GM18502 (cell line): ENCODE measurements at regions not wholly inside any gene's neighbourhood (a gene's known extent, or its start where the extent isn't known, plus 50 kb on each side); places are given as distances from the start of the nearest gene placed in this dataset.
"Not testable (repeated sequence)": the region's sequence is repeated elsewhere in the genome, so short reads cannot be mapped to it uniquely, and the experiment has no call there.

Experiments used
- ATAC-seq: cut with Tn5 transposase; IDR thresholded peaks from one replicate; pipeline ENCODE4 v1.9.1; 2021; ENCODE audit warnings: mild to moderate bottlenecking; ENCODE audit not compliant: unreplicated experiment, poor library complexity

- ATAC-seq: no peak
Observed at GRCh38 chrX:95762716-95763115, 921.9 kb upstream of the DIAPH2 start.

- no peak for ATAC-seq
Observed at GRCh38 chrX:95764972-95765451, 919.6 kb upstream of the DIAPH2 start.

DNA sequence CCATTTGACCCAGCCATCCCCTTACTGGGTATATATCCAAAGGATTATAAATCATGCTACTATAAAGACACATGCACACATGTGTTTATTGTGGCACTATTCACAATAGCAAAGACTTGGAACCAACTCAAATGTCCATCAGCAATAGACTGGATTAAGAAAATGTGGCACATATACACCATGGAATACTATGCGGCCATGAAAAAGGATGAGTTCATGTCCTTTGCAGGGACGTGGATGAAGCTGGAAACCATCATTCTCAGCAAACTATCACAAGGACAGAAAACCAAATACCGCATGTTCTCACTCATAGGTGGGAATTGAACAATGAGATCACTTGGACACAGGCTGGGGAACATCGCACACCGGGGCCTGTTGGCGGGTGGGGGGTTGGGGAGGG, 913.4 kb upstream of the DIAPH2 start:
- ATAC-seq: not testable (repeated sequence)

DNA sequence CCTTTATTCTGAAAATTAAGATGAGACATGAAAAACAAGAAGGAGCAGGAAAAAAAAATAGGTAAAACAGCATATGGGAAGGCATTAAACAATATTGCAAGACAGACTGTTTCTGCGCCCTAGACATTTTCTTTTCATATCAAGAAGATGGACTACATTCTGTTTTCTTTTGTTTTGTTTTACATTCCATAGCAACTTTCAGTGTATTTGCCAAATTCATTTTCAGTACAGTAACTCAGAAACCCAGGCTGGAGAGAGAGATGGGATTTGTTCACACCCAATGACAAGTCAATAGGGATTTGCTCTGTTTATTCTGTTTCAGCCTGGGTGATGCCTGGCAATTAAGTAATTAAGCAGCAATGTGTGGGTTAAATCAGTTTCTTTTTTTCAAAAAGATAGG, 892.8 kb upstream of the DIAPH2 start:
- ATAC-seq: no peak

DNA sequence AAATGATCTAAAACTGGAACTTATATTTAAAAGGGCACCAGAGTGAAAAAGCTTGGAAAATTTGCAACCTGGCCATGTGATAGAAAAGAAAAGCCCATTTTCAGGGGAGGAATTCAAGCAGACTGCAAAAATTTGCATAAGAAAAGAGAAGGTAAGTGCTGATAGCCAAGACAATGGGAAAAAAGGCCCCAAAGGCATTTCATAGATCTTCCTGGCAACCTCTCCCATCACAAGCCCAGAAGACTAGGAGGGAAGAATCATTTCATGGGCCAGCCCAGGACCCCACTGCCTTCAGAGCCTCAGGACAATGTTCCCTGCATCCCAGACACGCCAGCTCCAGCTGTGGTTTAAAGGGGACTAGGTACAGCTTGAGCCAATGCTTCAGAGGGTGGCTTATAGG, 887.3 kb upstream of the DIAPH2 start:
- no peak for ATAC-seq

DNA sequence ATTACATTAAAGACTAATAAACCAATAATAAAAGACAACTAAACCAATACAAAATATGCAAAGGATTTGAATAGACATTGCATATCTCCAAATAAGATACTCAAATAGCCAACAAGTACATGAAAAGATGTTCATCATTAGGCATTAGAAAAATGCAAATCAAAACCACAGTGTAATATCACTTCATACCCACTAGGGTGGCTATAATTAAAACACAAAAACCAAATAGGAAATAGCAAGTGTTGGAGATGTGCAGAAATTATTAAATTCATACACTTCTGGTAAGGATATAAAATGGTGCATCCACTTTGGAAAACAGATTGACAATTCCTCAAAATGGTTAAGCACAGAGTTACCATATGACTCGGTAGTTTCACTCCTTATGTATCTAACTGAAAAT, 860.8 kb upstream of the DIAPH2 start:
- ATAC-seq: no peak

DNA sequence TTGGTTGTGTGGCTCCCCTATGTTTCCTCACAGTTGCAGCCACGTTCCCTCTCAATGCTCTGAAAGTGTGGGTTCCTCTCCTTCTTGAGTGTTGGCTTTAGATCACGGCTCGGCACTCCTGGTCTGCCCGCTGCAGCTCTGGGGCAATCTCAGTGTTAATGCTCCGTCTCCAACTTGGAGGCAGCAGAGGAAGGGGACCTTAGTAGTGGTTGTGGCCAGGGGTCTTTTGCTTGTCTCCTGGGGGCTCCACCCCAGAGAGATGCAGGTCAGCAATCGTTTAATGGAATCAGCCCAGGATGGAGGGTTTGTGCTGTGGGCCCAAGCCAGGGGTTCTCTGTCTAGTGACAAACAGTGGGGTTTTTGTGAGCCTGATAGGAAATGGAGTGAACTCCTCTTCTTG, 849.4 kb upstream of the DIAPH2 start:
- ATAC-seq: no peak

DNA sequence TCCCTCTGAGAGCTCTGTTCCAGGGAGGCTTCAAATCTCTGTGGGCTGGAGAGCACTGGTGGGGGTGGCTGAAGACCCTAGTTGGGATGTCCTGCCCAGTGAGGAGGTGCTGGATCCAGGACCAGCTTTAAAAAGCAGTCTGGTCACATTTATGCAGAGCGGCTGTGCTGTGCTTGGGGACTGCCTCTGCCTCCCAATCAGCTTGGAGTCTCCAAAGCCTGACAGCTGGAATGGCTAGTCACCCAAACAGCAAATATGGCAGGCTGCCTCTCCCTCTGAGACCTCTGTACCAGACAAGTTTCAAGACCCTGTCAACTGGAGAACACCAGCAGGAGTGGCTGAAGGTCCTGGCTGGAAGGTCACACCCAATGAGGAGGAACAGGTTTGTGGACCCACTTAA, 848.1 kb upstream of the DIAPH2 start:
- ATAC-seq: no peak

DNA sequence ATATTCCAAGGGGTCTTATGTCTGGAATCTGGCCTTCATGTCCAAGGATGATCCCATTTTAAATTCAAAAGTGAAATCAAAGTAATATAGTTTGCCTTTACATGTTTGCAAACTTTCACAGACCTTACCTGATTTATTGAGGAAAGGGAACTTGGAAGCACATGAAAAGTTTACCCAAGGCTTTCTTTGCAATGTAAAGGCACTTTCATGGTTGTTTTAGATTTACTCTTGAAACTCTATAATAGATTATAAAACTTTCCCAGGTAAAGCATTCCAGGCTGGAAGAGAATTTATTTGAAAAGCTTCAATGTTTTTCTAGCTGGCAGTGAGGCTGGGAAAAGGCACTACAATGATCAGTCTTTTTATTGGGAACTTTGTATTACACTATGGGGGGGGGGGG, 842.8 kb upstream of the DIAPH2 start:
- no peak for ATAC-seq

GRCh38 chrX:95860127-95860526, 824.5 kb upstream of the DIAPH2 start:
- ATAC-seq: no peak

- ATAC-seq: no peak
Observed at GRCh38 chrX:95875661-95876060, 809.0 kb upstream of the DIAPH2 start.

DNA sequence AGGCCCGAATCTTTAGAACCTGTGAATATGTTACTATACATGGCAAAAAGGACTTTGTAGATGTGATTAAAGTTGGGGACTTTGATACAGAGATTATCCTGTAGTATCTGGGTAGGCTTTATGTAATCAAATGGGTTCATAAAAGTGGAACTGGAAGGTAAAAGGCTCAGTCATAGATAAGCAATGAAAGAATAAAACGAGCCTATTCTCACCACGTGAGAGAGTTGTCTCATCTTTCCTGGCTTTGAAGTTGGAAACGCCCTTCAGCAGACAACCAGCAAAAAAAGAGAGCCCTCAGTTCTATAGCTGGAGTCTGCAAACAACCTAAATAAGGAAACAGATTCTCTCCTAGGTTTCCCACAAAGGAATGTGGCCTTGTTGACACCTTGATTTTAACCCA, 805.8 kb upstream of the DIAPH2 start:
- ATAC-seq: no peak

DNA sequence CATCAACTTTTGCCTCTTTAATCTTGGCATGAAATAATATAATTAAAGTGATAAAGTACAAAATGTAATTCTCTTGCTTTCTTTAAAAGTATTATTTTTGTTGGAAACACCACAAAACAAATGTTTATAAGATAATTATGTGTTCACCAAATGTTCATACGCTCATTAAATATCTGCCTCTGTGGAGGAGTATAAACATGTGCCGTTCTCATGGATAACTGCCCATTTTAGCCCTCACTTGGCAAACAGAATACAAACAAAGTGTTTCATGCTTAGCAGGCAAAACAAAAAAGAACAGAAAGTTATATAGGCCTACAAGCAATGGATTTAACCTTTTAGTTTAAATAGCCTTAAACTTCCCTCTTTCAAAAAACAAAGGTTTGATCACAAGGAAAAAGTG, 800.5 kb upstream of the DIAPH2 start:
- no peak for ATAC-seq

DNA sequence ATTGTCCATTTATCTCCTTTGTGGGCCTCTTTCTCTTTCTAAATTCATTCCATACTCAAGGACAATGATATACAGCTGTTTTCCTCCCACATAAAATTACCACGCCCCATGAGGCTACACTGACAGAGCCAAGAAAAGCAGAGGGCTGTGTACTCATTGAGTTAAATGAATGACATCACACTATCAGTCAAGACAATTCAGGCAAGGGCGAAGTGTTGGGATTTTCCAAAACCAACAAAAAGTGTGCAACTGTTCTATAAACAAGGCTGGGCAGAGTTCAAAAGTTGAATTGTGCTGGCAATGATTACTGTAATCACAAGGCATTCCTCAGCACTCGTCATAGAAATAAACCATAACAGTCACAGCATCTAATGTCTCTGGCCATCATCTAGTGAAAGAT, 799.6 kb upstream of the DIAPH2 start:
- no peak for ATAC-seq

- ATAC-seq: no peak
Observed at GRCh38 chrX:95889279-95889678, 795.4 kb upstream of the DIAPH2 start.

GRCh38 chrX:95893636-95894035, 791.0 kb upstream of the DIAPH2 start:
- ATAC-seq: no peak

- no peak for ATAC-seq
Observed at GRCh38 chrX:95903490-95903889, 781.2 kb upstream of the DIAPH2 start.

GRCh38 chrX:95903975-95904374, 780.7 kb upstream of the DIAPH2 start:
- no peak for ATAC-seq

DNA sequence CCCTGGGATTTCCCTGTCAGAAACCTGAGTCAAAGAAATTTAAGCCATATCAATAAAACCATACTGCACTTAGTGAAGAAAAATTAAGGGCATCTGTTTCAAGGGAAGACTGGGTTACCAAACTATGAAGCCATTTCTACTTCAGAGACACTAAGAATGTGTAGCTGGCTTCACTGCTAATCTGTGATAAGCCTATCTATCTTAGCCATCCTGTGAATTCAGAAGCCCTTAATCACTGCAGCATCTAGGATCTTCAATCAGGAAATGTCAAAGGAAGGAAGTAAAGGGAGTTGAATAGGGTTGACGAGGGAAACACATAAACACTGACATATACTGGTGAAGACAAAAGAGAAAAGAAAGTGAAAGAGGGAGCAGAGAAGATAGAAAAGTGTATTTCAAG, 777.6 kb upstream of the DIAPH2 start:
- ATAC-seq: no peak

GRCh38 chrX:95911062-95911461, 773.6 kb upstream of the DIAPH2 start:
- no peak for ATAC-seq

DNA sequence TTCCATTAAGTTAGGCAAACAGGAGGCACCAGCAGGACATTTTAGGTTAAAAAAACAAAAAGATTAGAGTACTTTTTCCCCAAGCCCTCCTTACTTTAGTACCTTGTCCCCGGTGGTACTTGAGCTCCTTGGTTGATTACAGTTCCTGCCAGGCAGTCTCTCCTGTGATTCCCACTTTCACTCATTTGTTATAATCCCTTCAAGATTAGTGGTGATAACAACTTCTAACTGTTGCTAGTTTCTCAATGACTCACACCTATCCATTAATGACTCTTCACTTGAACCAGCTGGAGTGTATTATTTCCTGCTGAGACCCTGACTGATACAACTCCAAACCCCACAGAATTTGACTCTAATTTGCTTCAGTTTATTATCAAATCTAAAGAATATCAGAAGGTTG, 765.0 kb upstream of the DIAPH2 start:
- no peak for ATAC-seq

DNA sequence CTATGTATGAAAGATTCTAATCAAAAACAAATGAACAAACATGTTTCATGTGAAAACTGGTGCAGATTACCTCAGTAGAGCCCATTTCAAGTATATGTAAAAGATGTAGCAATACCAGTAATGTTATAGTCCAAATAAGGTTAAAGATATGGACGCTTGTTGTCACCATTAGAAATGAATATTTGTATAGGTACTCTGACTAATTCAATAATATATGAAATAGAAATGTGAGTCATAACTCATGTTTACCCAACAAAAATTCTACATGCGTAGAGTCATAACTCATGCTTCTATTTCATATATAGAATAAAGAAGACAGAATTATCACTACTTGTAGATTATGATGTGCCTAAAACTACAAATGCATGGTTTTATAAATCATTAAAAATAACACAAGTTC, 739.1 kb upstream of the DIAPH2 start:
- no peak for ATAC-seq

GRCh38 chrX:95949588-95949987, 735.1 kb upstream of the DIAPH2 start:
- no peak for ATAC-seq
